H1 (cell line): ENCODE measurements at regions not wholly inside any gene's neighbourhood (a gene's known extent, or its start where the extent isn't known, plus 50 kb on each side); places are given as distances from the start of the nearest gene placed in this dataset.

ENCODE experiments used
- CTCF ChIA-PET: fragments of 300-600 bp; sonication (Branson Sonifier 250); formaldehyde crosslinking; loops from one replicate; lab custom pipeline; 2021; ENCODE audit not compliant: partially characterized antibody; lab: Charles Lee
- POLR2A ChIA-PET: fragments of 300-600 bp; sonication (Branson Sonifier 250); formaldehyde crosslinking; loops from one replicate; lab custom pipeline; 2021; ENCODE audit warnings: inconsistent platforms; ENCODE audit not compliant: partially characterized antibody; lab: Charles Lee
- DNase-seq, 2 experiments: peaks; one replicate each; pipeline versions ENCODE4 v3.0.0 to v3.0.0-alpha.2; 2010 to 2022; ENCODE audit warnings: low spot score in 2 of 2, low read depth in 1 of 2, mixed read lengths in 1 of 2
- FAIRE-seq: peaks from 2 replicates; lab custom pipeline; 2011; peaks lifted over from hg19 to GRCh38; lab: Jason Lieb, UNC
- H2AFZ ChIP-seq: 2 replicates; pipeline ENCODE4 v1.8.1; 2012; ENCODE audit warnings: low read length, inconsistent platforms
- H2AK5ac ChIP-seq: 2 replicates; pipeline ENCODE4 v1.6.1; 2013; ENCODE audit warnings: low read depth, low read length
- H2BK120ac ChIP-seq: replicated peaks from 2 replicates; pipeline ENCODE3; 2013; ENCODE audit warnings: low read depth, low read length, inconsistent platforms
- H2BK12ac ChIP-seq: 2 replicates; pipeline ENCODE4 v1.6.1; 2013; ENCODE audit warnings: low read depth, low read length
- H2BK15ac ChIP-seq: 2 replicates; pipeline ENCODE4 v1.6.1; 2013; ENCODE audit warnings: low read length
- H2BK20ac ChIP-seq: 2 replicates; pipeline ENCODE4 v1.6.1; 2013; ENCODE audit warnings: low read length
- H2BK5ac ChIP-seq: 2 replicates; pipeline ENCODE4 v1.6.1; 2013; ENCODE audit warnings: low read depth, low read length
- H3K14ac ChIP-seq: 2 replicates; pipeline ENCODE4 v1.6.1; 2013; ENCODE audit warnings: inconsistent platforms; ENCODE audit not compliant: insufficient read length
- H3K18ac ChIP-seq: 2 replicates; pipeline ENCODE4 v1.6.1; 2013; ENCODE audit warnings: low read length; ENCODE audit errors: extremely low read depth
- H3K23ac ChIP-seq: 2 replicates; pipeline ENCODE4 v1.6.1; 2013; ENCODE audit warnings: inconsistent platforms; ENCODE audit not compliant: insufficient read length
- H3K23me2 ChIP-seq: 2 replicates; pipeline ENCODE4 v1.6.1; 2013; ENCODE audit warnings: low read depth, low read length
- H3K27ac ChIP-seq: 2 replicates; pipeline ENCODE4 v1.6.1; 2011; ENCODE audit warnings: low read depth, low read length, inconsistent platforms
- H3K27me3 ChIP-seq, 4 experiments: replicated peaks in 1 of 4; 1 replicate in 1 of 4; 2 replicates in 3 of 4; pipeline versions ENCODE4 v1.6.1 to v1.8.1; 2011 to 2013; ENCODE audit warnings: low read length in 3 of 4, mild to moderate bottlenecking in 3 of 4, inconsistent platforms in 2 of 4, mixed read lengths in 2 of 4, moderate library complexity in 1 of 4; ENCODE audit not compliant: control insufficient read depth in 3 of 4, insufficient read depth in 3 of 4; ENCODE audit errors: extremely low read depth in 1 of 4
- H3K36me3 ChIP-seq, 4 experiments: 2 replicates each; pipeline versions ENCODE4 v1.6.1 to v1.8.1; 2011 to 2013; ENCODE audit warnings: mild to moderate bottlenecking in 4 of 4, low read length in 3 of 4, moderate library complexity in 2 of 4, control low read depth in 1 of 4, inconsistent platforms in 1 of 4; ENCODE audit not compliant: insufficient read depth in 4 of 4, control insufficient read depth in 2 of 4
- H3K4ac ChIP-seq: replicated peaks from 2 replicates; pipeline ENCODE3; 2013; ENCODE audit warnings: low read length, low read depth, mixed read lengths, inconsistent platforms; ENCODE audit not compliant: insufficient read length
- H3K4me1 ChIP-seq, 4 experiments: replicated peaks in 1 of 4; 1 replicate in 1 of 4; 2 replicates in 3 of 4; pipeline versions ENCODE4 v1.6.1 to v1.8.1; 2011 to 2013; ENCODE audit warnings: low read length in 3 of 4, inconsistent platforms in 2 of 4, mixed read lengths in 1 of 4; ENCODE audit not compliant: insufficient read depth in 4 of 4, control insufficient read depth in 3 of 4
- H3K4me2 ChIP-seq, 2 experiments: 2 replicates each; pipeline versions ENCODE4 v1.6.1 to v1.8.1; 2011 to 2013; ENCODE audit warnings: low read depth in 2 of 2, low read length in 2 of 2, control low read depth in 1 of 2, inconsistent platforms in 1 of 2, mild to moderate bottlenecking in 1 of 2; ENCODE audit not compliant: insufficient read depth in 1 of 2
- H3K4me3 ChIP-seq, 4 experiments: fragments of 200-600, 300-600 bp in 1 of 4; sonication (generic), shearing (Covaris generic), sonication (Bioruptor Twin) in 1 of 4; 2 replicates each; pipeline versions ENCODE4 v1.5.1 to v1.8.1; 2011 to 2016; ENCODE audit warnings: low read length in 4 of 4, low read depth in 3 of 4, control low read depth in 2 of 4, inconsistent platforms in 2 of 4, mild to moderate bottlenecking in 2 of 4, mixed read lengths in 1 of 4, moderate library complexity in 1 of 4; ENCODE audit not compliant: insufficient read depth in 2 of 4; ENCODE audit errors: extremely low read depth in 1 of 4
- H3K56ac ChIP-seq: replicated peaks from 2 replicates; pipeline ENCODE3; 2013; ENCODE audit warnings: low read depth, mild to moderate bottlenecking, mixed read lengths, low read length, inconsistent platforms; ENCODE audit not compliant: insufficient read length
- H3K79me1 ChIP-seq: 2 replicates; pipeline ENCODE4 v1.6.1; 2013; ENCODE audit warnings: low read depth, low read length, control low read depth
- H3K79me2 ChIP-seq, 2 experiments: 2 replicates each; pipeline versions ENCODE4 v1.6.1 to v1.8.1; 2012 to 2013; ENCODE audit warnings: low read length in 2 of 2, mild to moderate bottlenecking in 2 of 2, inconsistent platforms in 1 of 2; ENCODE audit not compliant: insufficient read depth in 2 of 2, control insufficient read depth in 1 of 2
- H3K9ac ChIP-seq, 4 experiments: replicated peaks in 1 of 4; 1 replicate in 1 of 4; 2 replicates in 3 of 4; pipeline versions ENCODE4 v1.6.1 to v1.8.1; 2011 to 2013; ENCODE audit warnings: low read depth in 3 of 4, low read length in 3 of 4, control low read depth in 2 of 4, mild to moderate bottlenecking in 2 of 4, moderate library complexity in 2 of 4, inconsistent platforms in 1 of 4; ENCODE audit errors: extremely low read depth in 1 of 4
- H3K9me3 ChIP-seq, 2 experiments: 2 replicates each; pipeline versions ENCODE4 v1.6.1 to v1.8.1; 2012 to 2013; ENCODE audit warnings: mild to moderate bottlenecking in 2 of 2, moderate library complexity in 2 of 2, control low read depth in 1 of 2, inconsistent platforms in 1 of 2, low read depth in 1 of 2, low read length in 1 of 2, mixed read lengths in 1 of 2; ENCODE audit not compliant: insufficient read depth in 2 of 2
- H4K20me1 ChIP-seq, 2 experiments: replicated peaks in 1 of 2; 2 replicates each; pipeline versions ENCODE3 to v1.8.1; 2011 to 2013; ENCODE audit warnings: inconsistent platforms in 2 of 2, low read length in 2 of 2, mild to moderate bottlenecking in 1 of 2; ENCODE audit not compliant: insufficient read depth in 2 of 2, control insufficient read depth in 1 of 2
- H4K5ac ChIP-seq: 2 replicates; pipeline ENCODE4 v1.6.1; 2013; ENCODE audit warnings: low read length, low read depth, mixed read lengths, inconsistent platforms; ENCODE audit not compliant: insufficient read length
- H4K8ac ChIP-seq: 2 replicates; pipeline ENCODE4 v1.8.0; 2013; ENCODE audit warnings: mild to moderate bottlenecking, moderate library complexity, low read length, inconsistent platforms; ENCODE audit not compliant: insufficient read depth; ENCODE audit errors: extremely low read depth
- H4K91ac ChIP-seq: replicated peaks from 2 replicates; pipeline ENCODE3; 2013; ENCODE audit warnings: low read length, mixed read lengths, inconsistent platforms; ENCODE audit not compliant: insufficient read length
- BACH1 ChIP-seq: IDR thresholded peaks from 2 replicates; pipeline ENCODE4 v1.6.1; 2012; ENCODE audit warnings: low read length, improper control_type of control experiment
- CBX5 ChIP-seq: fragments of 300-800, 300-1000 bp; sonication (generic); IDR thresholded peaks from 2 replicates; pipeline ENCODE4 v1.7.1; 2016; ENCODE audit warnings: antibody characterized with exemption, low read length, low read depth
- CHD2 ChIP-seq: IDR thresholded peaks from 2 replicates; pipeline ENCODE4 v1.6.1; 2012; ENCODE audit warnings: low read length, improper control_type of control experiment
- EGR1 ChIP-seq: IDR thresholded peaks from 2 replicates; pipeline ENCODE4 v1.6.1; 2011; ENCODE audit warnings: low read depth, low read length, borderline replicate concordance
- JUN ChIP-seq: IDR thresholded peaks from 2 replicates; pipeline ENCODE4 v1.6.1; 2011; ENCODE audit warnings: low read depth, mild to moderate bottlenecking, improper control_type of control experiment, low read length
- SUZ12 ChIP-seq: fragments of 200-600 bp; sonication (generic); IDR thresholded peaks from 2 replicates; pipeline ENCODE4 v1.6.1; 2012; ENCODE audit warnings: mild to moderate bottlenecking, inconsistent platforms, low read length, moderate library complexity, mixed read lengths
- whole genome bisulfite sequencing, 2 experiments: shearing (Covaris generic) in 1 of 2; methylation state at CpG; one replicate each; pipeline versions ENCODE4 v1.1.6 to v1.1.7; 2013 to 2015; ENCODE audit warnings: low lambda C conversion rate in 2 of 2, mixed read lengths in 2 of 2, inconsistent platforms in 1 of 2, low coverage in 1 of 2, missing lambda C conversion rate in 1 of 2; ENCODE audit not compliant: insufficient replicate concordance in 2 of 2, insufficient coverage in 1 of 2, insufficient read length in 1 of 2; ENCODE audit errors: extremely low coverage in 1 of 2, missing lambda C conversion rate in 1 of 2; 5-methylcytosine and 5-hydroxymethylcytosine counted together

DNA sequence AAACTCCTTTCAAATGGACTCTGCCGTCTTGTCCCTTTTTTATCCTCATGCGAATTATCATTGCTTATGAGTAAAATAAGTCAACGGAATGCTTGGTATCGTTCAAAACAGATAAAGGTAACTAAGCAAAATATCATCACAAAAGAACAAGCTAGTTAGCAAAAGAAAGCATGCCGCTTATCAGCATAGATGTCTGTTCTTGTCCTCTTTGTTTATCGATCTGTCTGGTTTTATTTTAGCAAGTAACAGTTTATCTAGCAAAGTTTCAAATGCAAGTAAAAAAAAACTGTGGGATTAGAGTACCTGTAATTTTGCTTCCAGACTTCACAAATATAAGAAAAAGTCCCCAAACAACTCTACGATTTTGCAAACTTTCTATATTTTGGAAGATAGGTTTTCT, 561.5 kb downstream of the USP25 start:
- H3K56ac ChIP-seq = no peak overlapping the region
- FAIRE-seq (no peak), DNase-seq (no peak)
- no peak overlapping the region for H3K27ac ChIP-seq
- no peaks in the 10 kb centered on the region for H3K36me3 ChIP-seq
- H3K23me2 ChIP-seq = no peaks in the 10 kb centered on the region
- H3K27me3 ChIP-seq = no peaks in the 10 kb centered on the region
- CTCF ChIA-PET = interaction anchor here (0.6 kb wide), 1 partner anchor 166 kb away, joined by 3 read pairs; no protein-coding TSS in a partner anchor
- H3K23ac ChIP-seq = no peak overlapping the region
- H4K20me1 ChIP-seq = no peaks in the 10 kb centered on the region
- no peak overlapping the region for H3K18ac ChIP-seq
- no peak overlapping the region for H2BK20ac ChIP-seq
- 92% methylated on average over 7 of the region's 7 CpGs; no CpG with 5 or more reads in 1 of the 2 experiments for WGBS, 2 experiments
- H4K8ac ChIP-seq = no peak overlapping the region
- H3K4me1 ChIP-seq = no peaks in the 10 kb centered on the region
- H3K4me2 ChIP-seq = no peak overlapping the region
- no peak overlapping the region for H2BK5ac ChIP-seq
- no peak overlapping the region for H2BK120ac ChIP-seq
- H3K9me3 ChIP-seq = no peaks in the 10 kb centered on the region
- H3K9ac ChIP-seq = no peak overlapping the region
- no peak overlapping the region for H2BK15ac ChIP-seq
- H4K91ac ChIP-seq = no peak overlapping the region
- H2BK12ac ChIP-seq = no peak overlapping the region
- no peak overlapping the region for H3K4me3 ChIP-seq
- no peak overlapping the region for H2AFZ ChIP-seq
- no peaks in the 10 kb centered on the region for H3K79me1 ChIP-seq
- TF ChIP-seq JUN (no peak), BACH1 (no peak), CBX5 (no peak), EGR1 (no peak), SUZ12 (no peak), CHD2 (no peak)
- TF ChIP-seq, all 59 proteins: peak for 0
- Histone ChIP-seq H4K5ac (no peak overlapping the region), H3K4ac (no peak overlapping the region), H2AK5ac (no peak overlapping the region), H3K14ac (no peak overlapping the region), H3K79me2 (no peaks in the 10 kb centered on the region)
- POLR2A ChIA-PET = no interaction called here
